ENCODE measurements at regions not wholly inside any gene's neighbourhood (a gene's known extent, or its start where the extent isn't known, plus 50 kb on each side); places are given as distances from the start of the nearest gene placed in this dataset.

DNA sequence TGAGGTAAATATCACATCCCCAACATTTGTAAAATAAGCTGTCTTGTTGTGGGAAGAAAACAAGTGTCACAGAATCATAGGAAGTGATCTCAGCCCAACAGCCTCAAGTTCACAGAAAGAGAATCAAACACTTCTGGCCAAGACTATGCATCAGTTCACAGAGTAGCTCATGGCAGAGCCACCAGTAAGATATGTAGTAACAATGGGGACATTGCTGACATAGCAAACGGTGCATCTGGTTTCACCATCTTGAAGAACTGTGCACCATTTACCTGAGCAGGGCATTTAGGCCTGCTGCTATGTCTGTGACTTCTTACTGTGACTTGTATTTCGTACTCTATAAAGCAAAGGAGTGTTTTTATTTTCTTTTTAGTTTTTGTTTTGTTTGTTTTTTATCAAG lies 585.3 kb upstream of the FAT3 start:
- Mint-ChIP-seq H3K27me3 (ENCODE audit: low read depth, poor library complexity) (peaks cover 3% of the 10 kb centered on the region), H3K4me1 (peaks cover 4% of the 10 kb centered on the region), H3K9me3 (no peaks in the 10 kb centered on the region), H3K27ac (no peak overlapping the region), H3K36me3 (ENCODE audit: low read depth) (no peaks in the 10 kb centered on the region), H3K4me3 (no peak overlapping the region)
- TF ChIP-seq, protein P1, sequence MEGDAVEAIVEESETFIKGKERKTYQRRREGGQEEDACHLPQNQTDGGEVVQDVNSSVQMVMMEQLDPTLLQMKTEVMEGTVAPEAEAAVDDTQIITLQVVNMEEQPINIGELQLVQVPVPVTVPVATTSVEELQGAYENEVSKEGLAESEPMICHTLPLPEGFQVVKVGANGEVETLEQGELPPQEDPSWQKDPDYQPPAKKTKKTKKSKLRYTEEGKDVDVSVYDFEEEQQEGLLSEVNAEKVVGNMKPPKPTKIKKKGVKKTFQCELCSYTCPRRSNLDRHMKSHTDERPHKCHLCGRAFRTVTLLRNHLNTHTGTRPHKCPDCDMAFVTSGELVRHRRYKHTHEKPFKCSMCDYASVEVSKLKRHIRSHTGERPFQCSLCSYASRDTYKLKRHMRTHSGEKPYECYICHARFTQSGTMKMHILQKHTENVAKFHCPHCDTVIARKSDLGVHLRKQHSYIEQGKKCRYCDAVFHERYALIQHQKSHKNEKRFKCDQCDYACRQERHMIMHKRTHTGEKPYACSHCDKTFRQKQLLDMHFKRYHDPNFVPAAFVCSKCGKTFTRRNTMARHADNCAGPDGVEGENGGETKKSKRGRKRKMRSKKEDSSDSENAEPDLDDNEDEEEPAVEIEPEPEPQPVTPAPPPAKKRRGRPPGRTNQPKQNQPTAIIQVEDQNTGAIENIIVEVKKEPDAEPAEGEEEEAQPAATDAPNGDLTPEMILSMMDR (IDR thresholded peaks at IDR 0.05) = no peak
- DNase-seq = no peak

DNA sequence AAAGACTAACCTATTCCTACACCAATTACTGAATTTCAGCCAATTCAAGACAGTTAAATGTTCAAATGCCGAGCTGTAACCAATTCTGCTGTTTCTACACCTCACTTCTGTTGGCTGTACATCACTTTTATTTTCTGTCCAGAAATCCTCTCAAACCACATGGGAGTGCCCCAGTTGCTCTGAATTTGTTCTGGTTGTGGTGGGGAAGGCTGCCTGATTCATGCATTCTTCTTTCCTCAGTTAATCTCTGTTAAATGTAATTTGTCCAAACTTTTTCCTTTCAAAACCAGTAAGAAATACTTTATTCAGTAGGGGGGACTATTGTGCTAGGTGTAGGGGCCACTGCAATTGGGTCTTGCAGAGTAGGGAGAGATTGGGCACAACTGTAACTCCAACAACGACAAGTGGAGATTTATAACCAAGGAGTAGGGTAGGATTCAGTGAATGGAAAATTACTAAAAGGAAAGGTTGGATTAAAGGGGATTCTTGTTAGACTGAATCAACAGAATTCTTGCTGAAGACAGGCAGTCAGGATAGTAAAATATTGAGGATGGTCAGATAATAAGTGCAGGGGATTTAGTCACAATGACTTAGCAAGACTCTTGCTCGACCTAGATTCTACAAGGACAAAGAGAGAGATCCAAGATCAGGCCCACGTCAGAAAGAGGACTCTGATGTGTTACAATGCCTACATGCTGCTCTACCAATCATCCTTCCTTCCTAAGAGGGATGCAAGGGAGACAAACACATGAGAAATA lies 593.5 kb upstream of the FAT3 start:
- Mint-ChIP-seq H3K27ac (no peak overlapping the region), H3K4me1 (peaks cover 7% of the 10 kb centered on the region), H3K9me3 (no peaks in the 10 kb centered on the region), H3K36me3 (ENCODE audit: low read depth) (no peaks in the 10 kb centered on the region), H3K27me3 (ENCODE audit: low read depth, poor library complexity) (peaks cover 7% of the 10 kb centered on the region), H3K4me3 (no peak overlapping the region)
- DNase-seq = no peak
- TF ChIP-seq, protein P1 (IDR thresholded peaks at IDR 0.05) = no peak

DNA sequence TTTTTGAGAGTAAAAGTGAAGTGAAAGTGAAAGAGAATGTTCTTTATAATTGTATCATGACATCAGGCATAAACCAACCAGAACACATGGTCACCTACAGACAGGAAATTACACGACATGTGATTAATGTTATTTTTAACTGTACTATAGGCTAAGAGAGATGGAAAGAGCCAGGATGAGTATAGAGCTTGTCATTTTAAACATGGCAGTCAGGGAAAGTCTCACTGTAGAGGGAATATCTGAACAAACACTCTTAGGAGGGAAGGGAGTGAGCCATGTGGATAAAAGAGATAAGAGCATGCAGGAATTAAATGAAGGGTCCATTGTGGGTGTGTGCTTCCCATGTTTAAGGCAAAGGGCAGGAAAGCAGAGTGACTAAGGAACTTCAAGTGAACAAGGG lies 599.1 kb upstream of the FAT3 start:
- Mint-ChIP-seq H3K27ac (no peak overlapping the region), H3K4me1 (no peaks in the 10 kb centered on the region), H3K27me3 (ENCODE audit: low read depth, poor library complexity) (no peaks in the 10 kb centered on the region), H3K9me3 (no peaks in the 10 kb centered on the region), H3K36me3 (ENCODE audit: low read depth) (no peaks in the 10 kb centered on the region), H3K4me3 (no peak overlapping the region)
- no peak for DNase-seq
- TF ChIP-seq, protein P1 (IDR thresholded peaks at IDR 0.05) = no peak

DNA sequence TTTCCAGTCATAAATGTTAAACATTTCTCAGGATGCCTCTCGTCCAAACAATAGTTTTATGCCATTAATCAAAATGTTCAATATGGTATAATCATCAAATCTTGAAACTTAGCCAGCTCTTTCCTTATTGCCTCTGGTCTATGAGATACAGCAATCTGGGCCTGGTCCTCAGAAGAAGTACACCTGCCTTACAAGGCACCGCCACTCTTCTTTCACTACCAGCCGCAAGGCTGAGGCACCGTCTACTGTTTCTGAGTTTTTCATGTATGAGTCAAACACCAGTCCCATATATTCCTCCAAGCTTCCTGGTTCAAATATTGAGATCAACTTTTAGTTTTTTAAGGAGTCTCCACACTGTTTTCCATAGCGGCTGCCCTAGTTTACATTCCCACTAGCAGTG lies 600.6 kb upstream of the FAT3 start:
- DNase-seq = no peak
- TF ChIP-seq, protein P1 (IDR thresholded peaks at IDR 0.05) = no peak
- no peaks in the 10 kb centered on the region for H3K9me3 Mint-ChIP-seq
- H3K4me1 Mint-ChIP-seq = no peaks in the 10 kb centered on the region
- no peak overlapping the region for H3K27ac Mint-ChIP-seq
- H3K4me3 Mint-ChIP-seq = no peak overlapping the region
- no peaks in the 10 kb centered on the region for H3K27me3 Mint-ChIP-seq (ENCODE audit: low read depth, poor library complexity)
- H3K36me3 Mint-ChIP-seq (ENCODE audit: low read depth) = no peaks in the 10 kb centered on the region

DNA sequence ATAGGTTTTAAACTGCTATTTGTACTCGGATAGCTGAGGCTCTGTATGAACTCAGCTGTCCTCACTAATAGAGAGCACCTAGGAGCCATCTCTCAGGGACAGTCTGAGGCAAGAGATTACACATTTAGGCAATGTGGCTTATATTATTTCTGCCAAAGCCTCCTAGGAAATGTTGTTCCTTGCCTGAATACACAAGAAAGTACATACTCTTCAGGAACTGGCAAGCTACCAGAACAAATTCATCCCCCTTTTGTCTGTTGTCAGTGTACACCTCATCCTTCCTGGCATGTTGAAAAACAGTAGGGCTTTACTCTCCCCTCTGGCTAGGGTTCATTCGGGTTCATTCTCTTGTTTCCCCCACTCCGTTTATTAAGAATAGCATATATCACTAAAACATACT lies 615.9 kb upstream of the FAT3 start:
- H3K27ac Mint-ChIP-seq = no peak overlapping the region
- no peaks in the 10 kb centered on the region for H3K36me3 Mint-ChIP-seq (ENCODE audit: low read depth)
- no peaks in the 10 kb centered on the region for H3K9me3 Mint-ChIP-seq
- peaks cover 3% of the 10 kb centered on the region for H3K27me3 Mint-ChIP-seq (ENCODE audit: low read depth, poor library complexity)
- TF ChIP-seq, protein P1 (IDR thresholded peaks at IDR 0.05) = no peak
- DNase-seq = no peak
- no peak overlapping the region for H3K4me3 Mint-ChIP-seq
- H3K4me1 Mint-ChIP-seq = no peaks in the 10 kb centered on the region

DNA sequence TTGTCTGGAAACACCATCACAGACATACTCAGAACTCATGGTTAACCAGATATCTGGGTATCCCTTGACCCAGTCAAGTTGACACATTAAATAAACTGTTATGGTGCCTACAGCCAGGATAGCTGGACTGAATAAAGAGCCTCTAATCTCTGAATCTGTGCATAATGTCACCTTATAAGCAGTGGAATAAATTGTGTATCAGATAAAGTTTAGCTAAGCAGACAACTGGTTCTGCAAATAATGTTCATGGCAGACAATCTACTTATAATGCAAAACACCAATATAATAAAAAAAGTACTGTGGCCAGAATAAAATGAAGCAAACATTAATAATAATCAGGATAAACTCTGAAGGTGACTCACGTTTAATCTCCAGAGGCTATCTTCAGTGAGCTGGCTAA lies 628.5 kb upstream of the FAT3 start:
- no peaks in the 10 kb centered on the region for H3K36me3 Mint-ChIP-seq (ENCODE audit: low read depth)
- H3K4me3 Mint-ChIP-seq = no peak overlapping the region
- H3K9me3 Mint-ChIP-seq = peaks cover 23% of the 10 kb centered on the region
- no peaks in the 10 kb centered on the region for H3K4me1 Mint-ChIP-seq
- TF ChIP-seq, protein P1 (IDR thresholded peaks at IDR 0.05) = no peak
- no peak overlapping the region for H3K27ac Mint-ChIP-seq
- no peaks in the 10 kb centered on the region for H3K27me3 Mint-ChIP-seq (ENCODE audit: low read depth, poor library complexity)
- no peak for DNase-seq

Data from nephron progenitor cell (in vitro differentiated cells).